ENCODE measurements at regions not wholly inside any gene's neighbourhood (a gene's known extent, or its start where the extent isn't known, plus 50 kb on each side); places are given as distances from the start of the nearest gene placed in this dataset.

- Histone ChIP-seq H3K9me3 (ENCODE audit: low read depth, low read length) (no peaks in the 10 kb centered on the region), H3K27ac (peak overlapping the region; percentile 92), H3K9ac (ENCODE audit: insufficient read length) (peak overlapping the region; percentile 9), H3K4me3 (peak overlapping the region; percentile 14), H3K36me3 (ENCODE audit: insufficient read depth, low read length) (no peaks in the 10 kb centered on the region)
- DNase-seq (ENCODE audit: low read depth, low spot score): no peak
- TF ChIP-seq EZH2 (IDR thresholded peaks at IDR 0.05): no peak
- TF ChIP-seq FOXP2 (optimal IDR thresholded peaks at IDR 0.05; ENCODE audit: control extremely low read depth, extremely low read length, insufficient read depth): no peak
- TF ChIP-seq POLR2AphosphoS5 (IDR thresholded peaks at IDR 0.05; ENCODE audit: borderline replicate concordance, low read depth, low read length): no peak
Observed at GRCh38 chr9:134498814-134499166, 142.8 kb upstream of the COL5A1 start.

GRCh38 chr9:134500931-134501760, 140.5 kb upstream of the COL5A1 start:
- DNase-seq (ENCODE audit: low read depth, low spot score): no peak
- H3K36me3 ChIP-seq (ENCODE audit: insufficient read depth, low read length): no peaks in the 10 kb centered on the region
- H3K27ac ChIP-seq: no peak overlapping the region
- no peak overlapping the region for H3K9ac ChIP-seq (ENCODE audit: insufficient read length)
- no peak for TF ChIP-seq FOXP2 (optimal IDR thresholded peaks at IDR 0.05; ENCODE audit: control extremely low read depth, extremely low read length, insufficient read depth)
- no peak for TF ChIP-seq EZH2 (IDR thresholded peaks at IDR 0.05)
- TF ChIP-seq POLR2AphosphoS5 (IDR thresholded peaks at IDR 0.05; ENCODE audit: borderline replicate concordance, low read depth, low read length): no peak
- H3K4me3 ChIP-seq: no peak overlapping the region
- no peaks in the 10 kb centered on the region for H3K9me3 ChIP-seq (ENCODE audit: low read depth, low read length)

GRCh38 chr9:134501761-134502265, 139.8 kb upstream of the COL5A1 start:
- Histone ChIP-seq H3K27ac (no peak overlapping the region), H3K4me3 (no peak overlapping the region), H3K9ac (ENCODE audit: insufficient read length) (no peak overlapping the region), H3K36me3 (ENCODE audit: insufficient read depth, low read length) (no peaks in the 10 kb centered on the region), H3K9me3 (ENCODE audit: low read depth, low read length) (no peaks in the 10 kb centered on the region)
- no peak for DNase-seq (ENCODE audit: low read depth, low spot score)
- TF ChIP-seq FOXP2 (optimal IDR thresholded peaks at IDR 0.05; ENCODE audit: control extremely low read depth, extremely low read length, insufficient read depth) (no peak), POLR2AphosphoS5 (IDR thresholded peaks at IDR 0.05; ENCODE audit: borderline replicate concordance, low read depth, low read length) (no peak), EZH2 (IDR thresholded peaks at IDR 0.05) (no peak)

- H3K27ac ChIP-seq: no peak overlapping the region
- no peaks in the 10 kb centered on the region for H3K36me3 ChIP-seq (ENCODE audit: insufficient read depth, low read length)
- no peak for TF ChIP-seq POLR2AphosphoS5 (IDR thresholded peaks at IDR 0.05; ENCODE audit: borderline replicate concordance, low read depth, low read length)
- no peak for TF ChIP-seq FOXP2 (optimal IDR thresholded peaks at IDR 0.05; ENCODE audit: control extremely low read depth, extremely low read length, insufficient read depth)
- TF ChIP-seq EZH2 (IDR thresholded peaks at IDR 0.05): no peak
- no peak for DNase-seq (ENCODE audit: low read depth, low spot score)
- no peak overlapping the region for H3K4me3 ChIP-seq
- no peaks in the 10 kb centered on the region for H3K9me3 ChIP-seq (ENCODE audit: low read depth, low read length)
- peak overlapping the region; percentile 41 for H3K9ac ChIP-seq (ENCODE audit: insufficient read length)
Observed at GRCh38 chr9:134502266-134502791, 139.3 kb upstream of the COL5A1 start.

- peak overlapping the region; percentile 41 for H3K9ac ChIP-seq (ENCODE audit: insufficient read length)
- H3K36me3 ChIP-seq (ENCODE audit: insufficient read depth, low read length): no peaks in the 10 kb centered on the region
- H3K4me3 ChIP-seq: no peak overlapping the region
- TF ChIP-seq POLR2AphosphoS5 (IDR thresholded peaks at IDR 0.05; ENCODE audit: borderline replicate concordance, low read depth, low read length) (no peak), EZH2 (IDR thresholded peaks at IDR 0.05) (no peak), FOXP2 (optimal IDR thresholded peaks at IDR 0.05; ENCODE audit: control extremely low read depth, extremely low read length, insufficient read depth) (no peak)
- H3K27ac ChIP-seq: no peak overlapping the region
- DNase-seq (ENCODE audit: low read depth, low spot score): no peak
- no peaks in the 10 kb centered on the region for H3K9me3 ChIP-seq (ENCODE audit: low read depth, low read length)
Observed at GRCh38 chr9:134502809-134503211, 138.8 kb upstream of the COL5A1 start.

GRCh38 chr9:134503301-134504105, 138.1 kb upstream of the COL5A1 start:
- TF ChIP-seq FOXP2 (optimal IDR thresholded peaks at IDR 0.05; ENCODE audit: control extremely low read depth, extremely low read length, insufficient read depth) (no peak), EZH2 (IDR thresholded peaks at IDR 0.05) (no peak), POLR2AphosphoS5 (IDR thresholded peaks at IDR 0.05; ENCODE audit: borderline replicate concordance, low read depth, low read length) (no peak)
- no peaks in the 10 kb centered on the region for H3K9me3 ChIP-seq (ENCODE audit: low read depth, low read length)
- H3K27ac ChIP-seq: no peak overlapping the region; the same call in 1 of the 2 replicates
- H3K4me3 ChIP-seq: no peak overlapping the region
- no peak overlapping the region for H3K9ac ChIP-seq (ENCODE audit: insufficient read length)
- no peak for DNase-seq (ENCODE audit: low read depth, low spot score)
- H3K36me3 ChIP-seq (ENCODE audit: insufficient read depth, low read length): no peaks in the 10 kb centered on the region

- Histone ChIP-seq H3K4me3 (no peak overlapping the region), H3K36me3 (ENCODE audit: insufficient read depth, low read length) (no peaks in the 10 kb centered on the region), H3K27ac (no peak overlapping the region), H3K9ac (ENCODE audit: insufficient read length) (no peak overlapping the region), H3K9me3 (ENCODE audit: low read depth, low read length) (no peaks in the 10 kb centered on the region)
- no peak for DNase-seq (ENCODE audit: low read depth, low spot score)
- TF ChIP-seq FOXP2 (optimal IDR thresholded peaks at IDR 0.05; ENCODE audit: control extremely low read depth, extremely low read length, insufficient read depth) (no peak), POLR2AphosphoS5 (IDR thresholded peaks at IDR 0.05; ENCODE audit: borderline replicate concordance, low read depth, low read length) (no peak), EZH2 (IDR thresholded peaks at IDR 0.05) (no peak)
Observed at GRCh38 chr9:134504106-134504385, 137.6 kb upstream of the COL5A1 start.

GRCh38 chr9:134505032-134505431, 136.6 kb upstream of the COL5A1 start:
- Histone ChIP-seq H3K4me3 (no peak overlapping the region), H3K9ac (ENCODE audit: insufficient read length) (no peak overlapping the region), H3K36me3 (ENCODE audit: insufficient read depth, low read length) (no peaks in the 10 kb centered on the region), H3K27ac (no peak overlapping the region), H3K9me3 (ENCODE audit: low read depth, low read length) (no peaks in the 10 kb centered on the region)
- no peak for DNase-seq (ENCODE audit: low read depth, low spot score)
- TF ChIP-seq FOXP2 (optimal IDR thresholded peaks at IDR 0.05; ENCODE audit: control extremely low read depth, extremely low read length, insufficient read depth): no peak
- no peak for TF ChIP-seq EZH2 (IDR thresholded peaks at IDR 0.05)
- no peak for TF ChIP-seq POLR2AphosphoS5 (IDR thresholded peaks at IDR 0.05; ENCODE audit: borderline replicate concordance, low read depth, low read length)

All from SK-N-MC (cell line).